SJSA1 (cell line): ENCODE measurements at regions not wholly inside any gene's neighbourhood (a gene's known extent, or its start where the extent isn't known, plus 50 kb on each side); places are given as distances from the start of the nearest gene placed in this dataset.

Source experiments
- DNase-seq, 2 experiments: peaks; one replicate each; pipeline ENCODE4 v3.0.0-alpha.2; 2015 to 2020; ENCODE audit warnings: low spot score in 2 of 2, low read depth in 1 of 2
- H3K27ac ChIP-seq: fragments of 250-450 bp; sonication (Bioruptor Pico); 2 replicates; pipeline ENCODE4 v1.5.1; 2020; ENCODE audit warnings: mild to moderate bottlenecking, moderate library complexity
- H3K27me3 ChIP-seq: fragments of 250-450 bp; sonication (Bioruptor Pico); replicated peaks from 2 replicates; pipeline ENCODE4 v1.5.1; 2020; ENCODE audit warnings: mild to moderate bottlenecking, moderate library complexity
- H3K36me3 ChIP-seq: fragments of 250-450 bp; sonication (Bioruptor Pico); 2 replicates; pipeline ENCODE4 v1.5.1; 2020; ENCODE audit warnings: mild to moderate bottlenecking
- H3K4me1 ChIP-seq: fragments of 250-450 bp; sonication (Bioruptor Pico); replicated peaks from 2 replicates; pipeline ENCODE4 v1.6.1; 2021; ENCODE audit warnings: mild to moderate bottlenecking
- H3K4me3 ChIP-seq: fragments of 250-450 bp; sonication (Bioruptor Pico); 2 replicates; pipeline ENCODE4 v1.5.1; 2020; ENCODE audit warnings: mild to moderate bottlenecking
- H3K9me3 ChIP-seq: fragments of 250-450 bp; sonication (Bioruptor Pico); replicated peaks from 2 replicates; pipeline ENCODE4 v1.5.1; 2020; ENCODE audit warnings: mild to moderate bottlenecking

DNA sequence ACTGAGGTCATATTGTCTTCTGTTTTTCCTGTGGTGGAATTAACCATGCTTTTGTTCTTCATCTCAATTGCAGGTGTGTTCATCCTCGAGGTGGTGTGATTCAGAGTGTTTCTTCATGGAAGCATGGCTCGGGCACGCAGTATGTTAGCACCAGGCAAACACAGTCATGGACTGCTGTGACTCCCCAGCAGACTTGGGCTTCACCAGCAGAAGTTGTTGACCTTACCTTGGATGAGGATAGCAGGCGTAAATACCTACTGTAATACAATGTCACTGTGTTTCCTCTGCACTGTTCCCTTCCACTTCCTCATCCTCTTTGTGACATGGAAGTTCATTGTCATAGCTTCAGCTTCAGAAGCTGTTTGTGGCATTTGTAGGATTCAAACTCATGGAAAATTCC is 158.7 kb downstream of the HAUS1 start:
- DNase-seq, result no peak
- H3K27me3 ChIP-seq, result no peaks in the 10 kb centered on the region
- H3K4me1 ChIP-seq, result peaks cover 31% of the 10 kb centered on the region
- H3K36me3 ChIP-seq, result peaks cover 29% of the 10 kb centered on the region
- H3K9me3 ChIP-seq, result no peaks in the 10 kb centered on the region; the same call in 1 of the 2 replicates
- H3K4me3 ChIP-seq, result no peak overlapping the region
- no peak overlapping the region for H3K27ac ChIP-seq

DNA sequence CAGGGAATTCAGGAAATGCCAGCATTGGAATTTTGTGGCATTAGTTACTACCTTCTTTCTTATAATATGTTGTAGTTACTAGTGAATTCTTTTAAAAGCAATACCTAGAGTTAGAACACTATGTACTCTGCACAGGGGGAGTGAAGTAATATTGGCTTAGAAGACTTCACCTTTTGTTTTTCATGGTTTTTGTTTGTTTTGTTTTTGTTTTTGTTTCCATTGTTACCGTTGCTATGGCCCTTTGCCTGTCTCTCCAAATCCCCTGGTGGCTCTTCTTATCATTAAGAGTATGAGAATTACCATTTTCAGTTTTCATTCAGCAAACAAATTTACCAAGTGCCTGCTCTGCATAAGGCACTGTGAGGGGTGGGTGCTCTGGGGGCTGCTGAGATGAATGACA is 160.1 kb downstream of the HAUS1 start:
- H3K9me3 ChIP-seq, result no peaks in the 10 kb centered on the region; the same call in 1 of the 2 replicates
- H3K4me3 ChIP-seq, result no peak overlapping the region
- peaks cover 30% of the 10 kb centered on the region for H3K4me1 ChIP-seq
- H3K27me3 ChIP-seq, result no peaks in the 10 kb centered on the region
- no peak for DNase-seq
- peaks cover 29% of the 10 kb centered on the region for H3K36me3 ChIP-seq
- peak overlapping the region; percentile 44; the same call in 1 of the 2 replicates for H3K27ac ChIP-seq

DNA sequence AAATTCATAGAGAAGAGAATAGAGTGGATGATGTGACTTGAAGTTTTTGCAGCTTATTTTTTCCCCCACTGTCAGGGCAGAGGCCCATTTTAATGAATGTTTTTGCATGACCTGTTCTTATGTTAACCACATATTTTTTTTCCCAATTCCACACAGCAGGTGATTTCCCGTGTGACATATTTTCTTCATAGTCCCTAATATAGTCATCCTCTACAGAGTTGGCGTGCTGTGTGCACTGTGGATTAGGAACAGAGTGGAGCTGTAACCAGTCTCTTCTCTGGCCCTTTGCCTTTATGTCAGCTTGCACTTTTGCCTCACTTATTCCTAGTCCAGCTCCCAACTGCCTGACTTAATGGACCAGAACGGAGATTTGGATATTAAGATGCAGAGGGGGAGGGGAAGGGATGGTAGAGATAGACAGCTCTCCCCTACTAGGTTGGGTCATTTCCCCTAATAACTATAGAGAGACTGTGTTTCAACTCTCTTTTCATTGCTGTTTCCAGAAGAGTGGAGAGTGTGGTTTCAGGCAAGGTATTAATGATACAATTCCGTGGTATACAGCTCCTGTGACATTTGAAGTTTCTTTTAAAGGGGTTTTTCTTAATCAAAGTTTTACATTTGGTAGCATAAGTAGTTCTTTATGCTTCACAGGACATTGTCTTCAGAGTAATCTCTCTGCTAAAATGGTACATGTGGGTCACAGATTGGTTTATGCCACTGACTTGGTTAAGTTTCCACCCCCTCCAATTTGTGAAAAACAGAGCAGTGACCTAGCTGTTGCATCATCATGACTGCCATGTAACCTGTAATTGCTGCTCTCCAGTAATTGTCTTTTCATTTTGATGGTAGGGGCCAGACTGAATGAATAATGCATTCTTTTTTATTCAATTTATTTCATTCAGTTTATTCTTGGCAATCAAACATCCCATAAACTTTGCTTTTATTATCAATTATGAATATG is 161.3 kb downstream of the HAUS1 start:
- peaks cover 30% of the 10 kb centered on the region for H3K36me3 ChIP-seq
- no peak for DNase-seq
- H3K4me3 ChIP-seq, result no peak overlapping the region
- peaks cover 18% of the 10 kb centered on the region for H3K4me1 ChIP-seq
- no peak overlapping the region for H3K27ac ChIP-seq
- no peaks in the 10 kb centered on the region for H3K27me3 ChIP-seq
- no peaks in the 10 kb centered on the region; the same call in 1 of the 2 replicates for H3K9me3 ChIP-seq

DNA sequence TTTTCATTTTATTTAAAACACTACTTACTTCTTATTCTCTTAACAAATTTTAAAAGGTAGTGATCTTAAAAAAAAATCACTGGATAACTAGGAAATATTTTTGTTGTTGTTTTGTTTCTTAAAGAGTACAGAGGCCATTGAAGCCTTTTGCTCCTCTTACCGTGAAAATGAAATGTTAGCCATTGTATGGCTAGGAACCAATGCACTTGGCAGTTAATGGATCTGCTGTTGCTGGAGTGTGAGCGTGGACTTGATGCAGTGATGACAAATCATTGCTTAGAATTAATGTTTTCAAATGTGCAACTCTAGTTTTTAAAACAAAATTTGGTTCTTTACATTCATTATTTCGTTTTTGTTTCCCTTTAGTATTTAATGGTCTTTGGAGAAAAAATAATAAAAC is 162.3 kb downstream of the HAUS1 start:
- Histone ChIP-seq H3K4me1 (peaks cover 8% of the 10 kb centered on the region), H3K27me3 (no peaks in the 10 kb centered on the region), H3K36me3 (peaks cover 32% of the 10 kb centered on the region), H3K4me3 (no peak overlapping the region), H3K27ac (no peak overlapping the region), H3K9me3 (no peaks in the 10 kb centered on the region; the same call in 1 of the 2 replicates)
- DNase-seq, result no peak

DNA sequence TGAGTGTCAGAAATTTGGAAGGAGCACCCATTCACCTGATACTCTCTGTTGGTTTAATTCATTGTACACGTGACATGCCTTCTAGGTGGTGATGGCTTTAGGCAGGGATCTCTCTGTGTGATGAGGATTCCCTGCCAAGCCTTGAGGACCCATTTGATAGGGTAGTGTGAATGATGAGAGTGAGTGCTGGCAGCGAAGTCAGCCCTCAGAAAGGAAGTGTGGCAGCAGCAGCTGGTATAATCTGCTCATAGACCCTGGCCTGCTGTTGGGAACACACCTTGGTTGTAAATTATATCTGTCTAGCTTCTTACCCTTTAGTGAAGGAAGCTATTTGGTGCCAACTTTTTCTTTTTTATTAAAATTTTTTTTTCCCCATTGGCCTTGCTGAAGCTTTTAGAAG is 164.5 kb downstream of the HAUS1 start:
- Histone ChIP-seq H3K36me3 (peaks cover 23% of the 10 kb centered on the region), H3K4me1 (no peaks in the 10 kb centered on the region; the same call in 1 of the 2 replicates), H3K4me3 (no peak overlapping the region), H3K9me3 (no peaks in the 10 kb centered on the region), H3K27ac (no peak overlapping the region), H3K27me3 (no peaks in the 10 kb centered on the region)
- no peak for DNase-seq

DNA sequence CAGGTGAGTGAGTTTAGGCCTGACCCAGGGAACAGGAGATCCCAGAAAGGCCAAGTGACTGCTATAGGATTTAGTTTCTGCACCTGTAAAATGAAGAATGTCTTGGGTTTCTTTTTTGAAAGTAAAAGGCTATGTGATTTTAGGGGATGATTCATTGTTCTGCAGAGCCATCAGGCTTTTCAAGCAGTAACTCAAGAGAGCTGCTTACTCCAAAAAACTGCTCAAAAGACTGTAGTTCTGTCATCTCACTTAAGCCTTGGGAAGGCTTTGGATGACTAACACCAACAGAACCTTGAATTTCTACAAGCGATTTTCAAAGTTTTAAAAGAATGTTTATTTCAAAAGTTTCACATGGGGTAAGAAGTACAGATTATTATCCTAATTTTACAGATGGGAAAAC is 165.1 kb downstream of the HAUS1 start:
- no peaks in the 10 kb centered on the region for H3K27me3 ChIP-seq

DNA sequence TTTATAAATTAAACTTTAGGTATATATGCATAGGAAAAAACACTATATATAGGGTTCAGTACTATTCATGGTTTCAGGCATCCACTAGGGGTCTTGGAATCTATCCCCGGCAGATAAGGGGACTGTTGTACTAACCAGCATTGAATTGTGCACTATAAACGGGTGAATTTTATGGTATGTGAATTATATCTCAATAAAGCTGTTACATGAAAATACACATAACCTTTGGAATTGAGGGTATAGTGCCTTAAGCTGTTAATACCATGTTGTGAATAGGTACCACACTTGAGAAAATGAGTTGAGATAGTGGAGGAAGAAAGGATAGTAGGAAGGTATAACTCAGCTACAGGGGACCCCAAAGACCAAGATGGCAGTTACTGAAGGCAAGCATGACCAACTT is 167.3 kb downstream of the HAUS1 start:
- no peak for DNase-seq
- Histone ChIP-seq H3K9me3 (no peaks in the 10 kb centered on the region), H3K4me1 (no peaks in the 10 kb centered on the region), H3K4me3 (no peak overlapping the region), H3K27ac (no peak overlapping the region), H3K27me3 (no peaks in the 10 kb centered on the region), H3K36me3 (0 out of 2 replicates have a peak, but pooled peaks cover 3% of the 10 kb centered on the region)

More for the DNA sequence above, 165.1 kb downstream of the HAUS1 start:
- peaks cover 17% of the 10 kb centered on the region for H3K36me3 ChIP-seq
- H3K27ac ChIP-seq, result no peak overlapping the region
- no peak for DNase-seq
- H3K4me3 ChIP-seq, result no peak overlapping the region
- no peaks in the 10 kb centered on the region for H3K9me3 ChIP-seq
- H3K4me1 ChIP-seq, result no peaks in the 10 kb centered on the region; the same call in 1 of the 2 replicates

DNA sequence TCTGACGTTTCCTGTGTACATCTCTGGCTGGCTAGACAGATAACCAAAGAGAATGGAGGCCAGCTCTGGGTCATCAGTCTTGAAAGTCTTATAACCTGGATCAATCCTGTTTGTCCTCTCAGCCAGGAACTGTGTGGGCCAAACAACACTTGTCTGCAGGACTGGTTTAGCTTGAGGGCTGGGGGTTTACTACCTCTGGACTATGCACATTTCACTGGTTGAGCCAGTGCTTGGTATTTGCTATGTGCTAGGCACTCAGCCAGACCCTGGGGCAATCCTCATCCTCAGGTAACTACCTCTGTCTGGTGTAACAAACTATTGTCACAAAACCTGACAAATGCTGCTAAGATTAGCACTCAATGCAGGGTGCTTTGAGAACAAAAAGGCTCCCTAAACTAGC is 169.7 kb downstream of the HAUS1 start:
- H3K4me1 ChIP-seq, result peaks cover 12% of the 10 kb centered on the region
- H3K27ac ChIP-seq, result no peak overlapping the region
- DNase-seq, result no peak
- no peaks in the 10 kb centered on the region for H3K9me3 ChIP-seq
- 0 out of 2 replicates have a peak, but pooled peaks cover 3% of the 10 kb centered on the region for H3K36me3 ChIP-seq
- H3K27me3 ChIP-seq, result no peaks in the 10 kb centered on the region
- H3K4me3 ChIP-seq, result no peak overlapping the region

DNA sequence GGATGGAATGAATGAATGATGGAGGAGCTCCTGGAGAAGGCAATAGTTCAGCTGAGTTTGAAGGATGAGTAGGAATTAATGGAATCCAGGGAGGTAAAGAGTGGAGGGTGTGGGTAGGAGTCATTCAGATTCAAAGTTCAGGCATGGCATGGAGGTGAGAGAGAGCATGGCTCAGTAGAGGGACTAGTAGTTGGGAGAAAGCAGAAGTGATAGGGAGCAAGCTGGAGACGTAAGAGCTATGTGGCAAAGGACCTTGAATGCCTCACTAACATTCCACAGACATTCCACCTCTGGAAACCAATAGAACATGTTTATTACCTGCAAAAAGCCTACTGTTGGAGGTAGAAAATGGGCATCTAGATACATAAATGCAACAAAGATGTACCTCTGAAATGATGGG is 170.1 kb downstream of the HAUS1 start:
- Histone ChIP-seq H3K36me3 (0 out of 2 replicates have a peak, but pooled peaks cover 3% of the 10 kb centered on the region), H3K27me3 (no peaks in the 10 kb centered on the region), H3K27ac (no peak overlapping the region), H3K4me3 (no peak overlapping the region), H3K9me3 (no peaks in the 10 kb centered on the region), H3K4me1 (peaks cover 16% of the 10 kb centered on the region)
- DNase-seq, result no peak

DNA sequence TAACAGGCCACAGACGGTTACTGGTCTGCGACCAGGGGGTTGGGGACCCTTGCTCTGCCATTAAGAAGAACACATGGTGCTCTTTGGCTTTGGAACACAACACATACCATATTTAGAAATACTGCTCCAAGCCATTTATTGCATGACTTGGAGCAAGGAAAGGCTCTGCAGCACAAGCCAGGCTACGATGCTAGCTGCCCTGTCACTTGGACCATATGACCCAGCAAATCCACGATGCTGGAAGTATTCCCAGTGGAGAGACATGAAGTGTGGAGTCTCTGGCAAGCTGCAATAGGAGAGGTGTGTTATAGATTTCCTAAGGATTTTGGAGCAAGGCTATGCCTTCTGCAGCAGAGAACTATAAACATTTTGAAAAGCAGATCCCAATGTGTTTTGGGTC is 171.2 kb downstream of the HAUS1 start:
- no peak for DNase-seq
- Histone ChIP-seq H3K27me3 (no peaks in the 10 kb centered on the region), H3K4me1 (peaks cover 16% of the 10 kb centered on the region), H3K36me3 (0 out of 2 replicates have a peak, but pooled peaks cover 3% of the 10 kb centered on the region), H3K4me3 (no peak overlapping the region), H3K9me3 (no peaks in the 10 kb centered on the region), H3K27ac (no peak overlapping the region)

DNA sequence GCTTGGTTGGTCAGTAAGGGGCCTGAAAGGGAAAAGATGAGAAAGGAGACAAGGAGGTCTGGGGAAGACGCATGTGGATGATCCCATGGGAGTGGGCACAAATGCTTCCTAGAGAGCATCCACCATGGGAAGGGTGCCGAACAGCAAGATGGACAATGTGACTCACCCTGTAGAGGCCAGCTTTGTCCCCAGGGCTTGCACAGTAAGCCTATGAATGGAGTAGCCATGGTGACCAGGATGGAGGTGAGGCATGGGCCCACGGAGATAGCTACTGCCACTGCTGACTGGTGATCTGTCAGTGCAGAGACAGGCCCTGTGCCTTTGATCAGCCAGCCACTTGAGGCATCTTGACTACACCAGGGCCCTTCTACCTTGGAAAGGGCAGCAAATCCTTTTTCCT is 172.6 kb downstream of the HAUS1 start:
- Histone ChIP-seq H3K9me3 (no peaks in the 10 kb centered on the region), H3K4me3 (no peak overlapping the region)
- no peak for DNase-seq

DNA sequence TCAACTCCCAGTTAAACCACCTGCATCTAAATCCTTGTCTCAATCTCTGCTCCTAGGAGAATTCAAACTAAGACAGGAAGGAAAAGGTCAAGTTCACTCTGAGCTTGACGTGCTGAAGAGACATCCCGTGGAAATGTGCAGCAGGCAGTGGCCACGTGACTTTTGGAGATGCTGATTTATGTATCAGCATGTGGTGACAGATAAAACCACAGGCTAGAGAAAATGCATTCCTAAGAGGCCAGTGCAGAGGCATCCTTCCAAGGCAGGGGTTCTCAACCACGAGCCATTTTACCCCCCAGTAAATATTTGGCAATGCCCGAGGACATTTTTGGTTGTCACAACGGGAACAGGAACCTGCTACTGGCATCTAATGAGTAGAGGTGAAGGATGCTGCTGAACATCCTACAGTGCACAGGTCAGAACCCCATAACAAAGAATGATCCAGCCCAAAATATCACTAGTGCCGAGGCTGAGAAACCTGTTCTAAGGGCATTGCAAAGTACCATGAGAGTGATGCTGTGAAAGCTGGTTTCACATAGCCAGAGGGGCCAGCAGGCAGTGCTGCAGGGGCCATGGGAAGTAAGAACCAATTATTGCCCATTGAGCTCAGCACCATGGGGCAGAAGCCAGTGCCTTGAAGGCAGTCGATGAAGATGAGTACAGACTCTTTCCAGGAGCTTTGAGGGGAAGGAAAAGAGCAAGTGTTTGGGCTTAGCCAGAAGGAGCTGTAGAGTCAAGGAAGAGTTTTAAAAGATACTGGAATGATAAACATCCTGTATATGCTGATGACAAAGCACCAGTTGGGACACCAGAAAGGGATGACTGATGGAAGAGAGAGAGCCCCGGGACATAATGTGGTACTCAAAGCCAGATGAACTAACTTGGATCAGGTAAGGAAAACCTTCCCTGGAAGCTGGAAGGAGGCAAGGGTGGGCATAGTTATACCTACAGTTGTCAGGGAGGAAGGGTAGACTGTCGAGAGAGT is 174.6 kb downstream of the HAUS1 start:
- Histone ChIP-seq H3K4me1 (peaks cover 24% of the 10 kb centered on the region), H3K27me3 (no peaks in the 10 kb centered on the region), H3K27ac (no peak overlapping the region), H3K36me3 (no peaks in the 10 kb centered on the region), H3K9me3 (no peaks in the 10 kb centered on the region), H3K4me3 (no peak overlapping the region)
- DNase-seq, result peak in 1 of 2 experiments; percentile 43

More for the DNA sequence above, 172.6 kb downstream of the HAUS1 start:
- no peaks in the 10 kb centered on the region for H3K36me3 ChIP-seq
- H3K4me1 ChIP-seq, result peaks cover 16% of the 10 kb centered on the region
- no peak overlapping the region for H3K27ac ChIP-seq
- no peaks in the 10 kb centered on the region for H3K27me3 ChIP-seq

DNA sequence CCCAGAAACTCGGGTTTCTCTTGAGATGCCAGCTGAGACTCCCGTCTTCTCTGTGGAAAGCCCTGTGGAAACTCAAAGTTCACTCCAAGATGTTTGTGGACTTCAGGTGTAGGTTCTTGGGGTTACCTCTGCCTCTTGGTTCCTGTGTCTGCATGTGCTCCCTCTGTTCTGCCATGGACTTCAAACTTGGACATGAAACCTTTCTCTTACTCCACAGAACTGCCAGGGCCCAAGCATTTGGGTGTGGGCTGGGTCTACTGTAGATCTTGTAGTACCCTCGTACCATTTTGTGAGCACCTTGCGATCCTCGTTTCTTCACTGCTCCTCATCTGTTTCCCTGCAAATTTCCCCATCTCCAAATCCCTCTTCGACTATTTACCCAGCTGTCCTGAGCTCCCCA is 175.5 kb downstream of the HAUS1 start:
- no peaks in the 10 kb centered on the region for H3K9me3 ChIP-seq
- peaks cover 24% of the 10 kb centered on the region for H3K4me1 ChIP-seq
- H3K36me3 ChIP-seq, result no peaks in the 10 kb centered on the region
- no peak overlapping the region for H3K4me3 ChIP-seq
- no peaks in the 10 kb centered on the region for H3K27me3 ChIP-seq
- H3K27ac ChIP-seq, result no peak overlapping the region
- no peak for DNase-seq
